ENCODE measurements at regions not wholly inside any gene's neighbourhood (a gene's known extent, or its start where the extent isn't known, plus 50 kb on each side); places are given as distances from the start of the nearest gene placed in this dataset.

DNA sequence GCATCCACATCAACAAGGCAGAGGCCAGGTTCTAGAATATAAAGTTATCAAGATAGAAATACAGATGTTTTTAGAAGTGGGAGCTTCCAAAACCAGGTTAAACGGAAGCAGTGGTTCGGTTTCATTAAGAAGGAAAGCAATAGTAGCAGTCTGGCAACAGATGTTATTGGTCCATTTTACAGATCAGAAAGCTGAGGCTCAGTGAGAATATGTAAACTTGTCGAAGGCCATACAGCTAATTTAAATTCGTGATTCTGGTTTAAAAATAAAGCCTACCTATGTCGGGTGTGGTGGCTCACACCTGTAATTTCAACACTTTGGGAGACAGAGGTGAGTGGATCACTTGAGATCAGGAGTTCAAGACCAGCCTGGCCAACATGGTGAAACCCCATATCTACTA, 160.6 kb downstream of the ARRDC3 start:
- TF ChIP-seq CTCF (IDR thresholded peaks at IDR 0.05; ENCODE audit: insufficient read depth, low read depth, low read length): no peak
- TF ChIP-seq EZH2 (IDR thresholded peaks at IDR 0.05; ENCODE audit: insufficient read depth, low read length): no peak

Data from astrocyte (in vitro differentiated cells and primary cell).